AG04449 (cell line): ENCODE measurements at regions not wholly inside any gene's neighbourhood (a gene's known extent, or its start where the extent isn't known, plus 50 kb on each side); places are given as distances from the start of the nearest gene placed in this dataset.

Source experiments
- CTCF ChIA-PET: fragments of 350-600 bp; formaldehyde crosslinking; extraction: SDS; loops from one replicate; lab custom pipeline; 2021; ENCODE audit warnings: antibody characterized with exemption; lab: Yijun Ruan, JAX
- POLR2A ChIA-PET: fragments of 400-600, 350-600 bp; formaldehyde crosslinking; extraction: SDS; loops from one replicate; lab custom pipeline; 2020; ENCODE audit warnings: antibody characterized with exemption, inconsistent platforms; lab: Yijun Ruan, JAX
- DNase-seq: peaks from one replicate; pipeline ENCODE4 v3.0.0-alpha.2; 2010; ENCODE audit warnings: low read depth, low spot score
- H3K4me3 ChIP-seq: 2 replicates; pipeline ENCODE4 v1.5.1; 2011; ENCODE audit warnings: low read depth, mild to moderate bottlenecking, control low read depth, low read length
- TF ChIP-seq, protein P1 (sequence below): IDR thresholded peaks from one replicate; pipeline ENCODE4 v1.5.1; 2011; ENCODE audit warnings: mild to moderate bottlenecking, moderate library complexity, low read length, control low read depth, inconsistent platforms; ENCODE audit not compliant: insufficient read depth; ENCODE audit errors: missing control alignments

DNA sequence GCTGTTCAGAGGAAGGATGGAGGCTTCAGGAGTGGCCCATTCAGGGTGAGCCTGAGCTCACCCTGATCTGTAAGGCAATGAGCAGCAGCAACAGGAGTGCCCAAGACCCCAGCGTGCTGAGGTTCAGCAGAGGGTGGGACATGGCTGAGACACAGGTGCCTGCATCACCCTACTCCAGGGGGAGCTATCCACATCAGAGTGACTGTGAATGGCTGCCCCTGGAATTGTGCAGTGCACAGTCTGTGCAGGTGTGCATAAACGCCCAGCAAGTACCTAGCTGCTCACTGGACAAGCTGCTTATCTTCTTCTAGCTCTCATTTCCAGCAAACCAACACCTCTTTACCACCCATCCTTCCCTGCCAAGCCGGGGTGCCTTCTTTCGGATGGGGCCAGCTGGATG, 140.6 kb upstream of the PRMT8 start:
- POLR2A ChIA-PET: no interaction called here
- no peak for DNase-seq
- CTCF ChIA-PET: no interaction called here
- no peak overlapping the region for H3K4me3 ChIP-seq
- TF ChIP-seq, protein P1, sequence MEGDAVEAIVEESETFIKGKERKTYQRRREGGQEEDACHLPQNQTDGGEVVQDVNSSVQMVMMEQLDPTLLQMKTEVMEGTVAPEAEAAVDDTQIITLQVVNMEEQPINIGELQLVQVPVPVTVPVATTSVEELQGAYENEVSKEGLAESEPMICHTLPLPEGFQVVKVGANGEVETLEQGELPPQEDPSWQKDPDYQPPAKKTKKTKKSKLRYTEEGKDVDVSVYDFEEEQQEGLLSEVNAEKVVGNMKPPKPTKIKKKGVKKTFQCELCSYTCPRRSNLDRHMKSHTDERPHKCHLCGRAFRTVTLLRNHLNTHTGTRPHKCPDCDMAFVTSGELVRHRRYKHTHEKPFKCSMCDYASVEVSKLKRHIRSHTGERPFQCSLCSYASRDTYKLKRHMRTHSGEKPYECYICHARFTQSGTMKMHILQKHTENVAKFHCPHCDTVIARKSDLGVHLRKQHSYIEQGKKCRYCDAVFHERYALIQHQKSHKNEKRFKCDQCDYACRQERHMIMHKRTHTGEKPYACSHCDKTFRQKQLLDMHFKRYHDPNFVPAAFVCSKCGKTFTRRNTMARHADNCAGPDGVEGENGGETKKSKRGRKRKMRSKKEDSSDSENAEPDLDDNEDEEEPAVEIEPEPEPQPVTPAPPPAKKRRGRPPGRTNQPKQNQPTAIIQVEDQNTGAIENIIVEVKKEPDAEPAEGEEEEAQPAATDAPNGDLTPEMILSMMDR: no peak

DNA sequence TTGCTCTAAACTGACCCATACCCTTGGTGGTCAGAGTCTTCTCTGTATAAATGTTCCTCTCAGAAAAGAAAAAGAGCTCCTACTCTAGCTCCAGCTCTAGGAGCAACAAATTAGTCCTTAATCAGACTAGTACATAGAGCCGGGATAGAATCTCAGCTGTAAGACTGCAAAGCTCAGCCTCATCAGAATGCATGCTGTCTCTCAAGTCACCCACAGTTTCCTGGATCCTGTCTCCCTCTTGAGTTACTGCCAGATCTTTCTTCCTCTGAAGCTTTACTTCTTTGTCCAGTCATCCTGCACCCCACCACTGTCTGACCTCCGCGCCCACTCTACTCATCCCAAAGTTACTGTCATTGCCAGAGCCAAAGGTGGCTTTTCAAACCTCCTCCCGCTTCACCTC, 139.3 kb upstream of the PRMT8 start:
- TF ChIP-seq, protein P1: no peak
- CTCF ChIA-PET: interaction anchor here (1.0 to 1.3 kb wide), 2 partner anchors 10 to 38 kb away, joined by 3 read pairs; no protein-coding TSS in a partner anchor

DNA sequence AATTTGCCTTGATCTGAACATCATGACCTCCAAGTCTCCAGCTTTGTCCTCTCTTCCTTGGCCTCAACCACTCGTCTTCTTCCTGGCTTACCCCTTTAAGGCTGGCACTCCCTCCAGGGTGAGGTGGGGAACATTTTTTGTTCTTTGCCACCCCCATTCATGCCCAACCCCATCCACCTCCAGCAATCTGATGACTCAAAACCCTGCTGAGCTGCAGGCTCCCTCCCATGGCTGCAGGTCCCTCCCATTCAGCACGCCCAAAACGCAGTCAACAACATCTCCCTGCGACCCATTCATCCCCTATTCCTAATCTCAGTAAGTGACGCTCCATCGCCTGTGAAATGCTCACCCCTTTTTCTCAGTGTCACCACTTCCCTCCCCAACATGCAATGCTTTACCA, 138.8 kb upstream of the PRMT8 start:
- TF ChIP-seq, protein P1: no peak
- CTCF ChIA-PET: interaction anchor here (1.3 kb wide), 1 partner anchor 38 kb away, joined by 3 read pairs; no protein-coding TSS in a partner anchor
- no peak overlapping the region for H3K4me3 ChIP-seq
- POLR2A ChIA-PET: no interaction called here
- DNase-seq: no peak

More for the DNA sequence above, 139.3 kb upstream of the PRMT8 start:
- POLR2A ChIA-PET: no interaction called here
- DNase-seq: no peak
- no peak overlapping the region for H3K4me3 ChIP-seq

DNA sequence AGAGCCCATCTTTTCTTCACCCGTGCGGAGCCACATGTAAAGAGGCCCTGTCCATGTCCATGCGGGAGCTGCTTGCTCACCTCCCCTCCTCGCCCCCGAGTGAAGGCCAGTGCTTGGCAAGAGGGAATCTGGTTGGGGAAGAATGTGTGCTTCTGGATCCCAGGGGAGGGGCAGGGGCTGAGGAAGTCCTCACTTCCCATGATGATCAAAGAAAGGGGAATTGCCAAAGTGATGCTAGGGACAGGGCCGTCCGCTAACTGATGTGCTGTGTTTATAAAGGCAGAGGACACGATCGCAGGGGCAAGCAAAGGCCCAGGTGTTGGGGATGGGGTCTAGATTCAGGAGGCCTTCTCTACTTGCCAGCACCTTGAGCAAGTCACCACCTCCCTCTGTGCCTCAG, 137.4 kb upstream of the PRMT8 start:
- no peak for DNase-seq
- POLR2A ChIA-PET: no interaction called here
- no peak overlapping the region for H3K4me3 ChIP-seq
- TF ChIP-seq, protein P1: no peak
- CTCF ChIA-PET: no interaction called here

DNA sequence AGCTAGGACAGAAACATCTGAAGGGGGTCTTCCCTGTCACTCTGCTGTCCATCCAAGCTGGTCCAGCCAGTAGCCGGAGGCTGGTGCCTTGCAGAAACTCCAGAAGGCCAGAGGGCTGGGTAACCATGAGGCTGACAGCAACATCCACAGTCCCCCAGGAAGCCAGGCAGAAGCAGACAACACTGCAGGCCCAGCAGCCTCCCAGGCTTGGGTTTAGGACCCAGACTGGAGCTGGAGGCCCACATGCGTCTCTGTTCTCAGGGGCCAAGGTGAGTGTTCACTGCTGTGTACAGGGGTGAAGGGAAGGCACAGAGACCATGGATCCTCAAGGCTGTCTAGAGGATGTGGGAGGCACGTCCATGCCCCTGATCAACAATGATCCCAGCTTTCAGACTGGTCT, 136.4 kb upstream of the PRMT8 start:
- H3K4me3 ChIP-seq: no peak overlapping the region
- DNase-seq: no peak
- TF ChIP-seq, protein P1: no peak
- POLR2A ChIA-PET: no interaction called here
- CTCF ChIA-PET: no interaction called here

DNA sequence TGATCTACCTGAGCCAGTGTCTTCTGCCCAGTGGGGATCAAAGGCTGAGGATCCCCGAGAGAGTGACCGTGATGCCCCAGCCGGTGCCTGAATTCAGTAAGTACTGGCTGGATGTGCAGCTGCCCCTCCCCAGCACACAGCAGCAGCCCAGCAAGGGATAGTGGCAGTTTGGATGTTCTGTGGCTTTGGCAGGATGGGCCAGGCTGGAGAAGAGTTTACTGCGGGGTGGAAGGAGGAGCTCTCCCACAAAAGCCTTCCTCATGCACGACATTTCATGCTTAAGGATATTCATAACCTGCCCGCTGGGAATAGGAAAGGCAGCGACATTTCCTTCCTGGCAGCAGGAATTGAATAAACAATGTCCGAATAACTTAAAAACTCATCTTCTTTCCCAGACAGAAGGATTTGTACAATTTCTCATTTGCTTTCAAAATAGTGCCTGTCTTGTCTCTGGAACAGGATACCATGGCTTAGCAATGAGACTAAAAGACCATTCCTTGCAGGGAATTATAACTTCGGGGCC, 135.6 kb upstream of the PRMT8 start:
- ChIA-PET CTCF (no interaction called here), POLR2A (no interaction called here)
- TF ChIP-seq, protein P1: no peak
- DNase-seq: no peak
- no peak overlapping the region for H3K4me3 ChIP-seq
